ENCODE measurements at regions not wholly inside any gene's neighbourhood (a gene's known extent, or its start where the extent isn't known, plus 50 kb on each side); places are given as distances from the start of the nearest gene placed in this dataset.

GRCh38 chrX:45435481-45435880 is 234.8 kb upstream of the DIPK2B start:
- H3K27ac ChIP-seq (replicated peaks): no peak overlapping the region
- no peak overlapping the region for H3K4me3 ChIP-seq (replicated peaks; ENCODE audit: insufficient read depth, low read length)
- H3K27me3 ChIP-seq (ENCODE audit: insufficient read depth, poor library complexity, severe bottlenecking): no peaks in the 10 kb centered on the region
- TF ChIP-seq SPI1 (IDR thresholded peaks at IDR 0.05; ENCODE audit: borderline replicate concordance, low read depth) (no peak), CTCF (IDR thresholded peaks at IDR 0.05; ENCODE audit: insufficient read depth, low read length) (no peak), POLR2AphosphoS5 (IDR thresholded peaks at IDR 0.05; ENCODE audit: low read depth) (no peak)
- DNase-seq (ENCODE audit: low read depth in 1 of 2, low spot score in 1 of 2): no peak

- H3K4me3 ChIP-seq (replicated peaks; ENCODE audit: insufficient read depth, low read length): no peak overlapping the region
- no peak for TF ChIP-seq POLR2AphosphoS5 (IDR thresholded peaks at IDR 0.05; ENCODE audit: low read depth)
- no peak for TF ChIP-seq SPI1 (IDR thresholded peaks at IDR 0.05; ENCODE audit: borderline replicate concordance, low read depth)
- TF ChIP-seq GABPA (IDR thresholded peaks at IDR 0.05; ENCODE audit: low read depth): no peak
- no peak for TF ChIP-seq REST (IDR thresholded peaks at IDR 0.05; ENCODE audit: insufficient replicate concordance, low read depth)
- TF ChIP-seq CTCF (IDR thresholded peaks at IDR 0.05; ENCODE audit: insufficient read depth, low read length): no peak
- no peak overlapping the region for H3K27ac ChIP-seq (replicated peaks)
- no peaks in the 10 kb centered on the region for H3K27me3 ChIP-seq (ENCODE audit: insufficient read depth, poor library complexity, severe bottlenecking)
- DNase-seq (ENCODE audit: low read depth in 1 of 2, low spot score in 1 of 2): no peak
Observed at GRCh38 chrX:45434231-45434630, 233.6 kb upstream of the DIPK2B start.

DNA sequence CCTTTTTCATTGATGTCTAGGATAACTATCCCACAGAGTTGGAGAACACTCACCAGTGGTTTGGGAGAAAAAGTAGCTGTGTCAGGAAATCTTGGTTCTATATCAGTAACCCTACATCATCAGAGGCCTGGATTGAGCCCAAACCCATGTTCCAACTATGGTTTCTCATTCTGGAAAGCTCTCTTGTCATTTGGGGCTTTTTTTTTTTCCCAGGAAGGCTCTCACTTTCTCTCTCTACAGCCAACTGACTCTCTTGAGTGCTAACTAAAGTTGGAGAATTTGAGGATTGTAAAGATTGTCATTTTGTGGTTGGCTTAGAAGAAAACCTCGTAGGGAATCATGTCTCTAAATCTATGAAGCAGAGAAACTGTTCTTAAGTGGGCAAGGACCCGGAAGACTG is 228.2 kb upstream of the DIPK2B start:
- Histone ChIP-seq H3K27ac (replicated peaks) (no peak overlapping the region), H3K27me3 (ENCODE audit: insufficient read depth, poor library complexity, severe bottlenecking) (peaks cover 3% of the 10 kb centered on the region), H3K4me3 (replicated peaks; ENCODE audit: insufficient read depth, low read length) (no peak overlapping the region)
- no peak for DNase-seq (ENCODE audit: low read depth in 1 of 2, low spot score in 1 of 2)
- TF ChIP-seq CTCF (IDR thresholded peaks at IDR 0.05; ENCODE audit: insufficient read depth, low read length) (no peak), POLR2AphosphoS5 (IDR thresholded peaks at IDR 0.05; ENCODE audit: low read depth) (no peak), REST (IDR thresholded peaks at IDR 0.05; ENCODE audit: insufficient replicate concordance, low read depth) (no peak), GABPA (IDR thresholded peaks at IDR 0.05; ENCODE audit: low read depth) (no peak), SPI1 (IDR thresholded peaks at IDR 0.05; ENCODE audit: borderline replicate concordance, low read depth) (no peak)

GRCh38 chrX:45424326-45424725 is 223.7 kb upstream of the DIPK2B start:
- Histone ChIP-seq H3K4me3 (replicated peaks; ENCODE audit: insufficient read depth, low read length) (no peak overlapping the region), H3K27ac (replicated peaks) (no peak overlapping the region)

More at GRCh38 chrX:45424326-45424725, 223.7 kb upstream of the DIPK2B start:
- TF ChIP-seq GABPA (IDR thresholded peaks at IDR 0.05; ENCODE audit: low read depth) (no peak), POLR2AphosphoS5 (IDR thresholded peaks at IDR 0.05; ENCODE audit: low read depth) (no peak), REST (IDR thresholded peaks at IDR 0.05; ENCODE audit: insufficient replicate concordance, low read depth) (no peak), CTCF (IDR thresholded peaks at IDR 0.05; ENCODE audit: insufficient read depth, low read length) (no peak), SPI1 (IDR thresholded peaks at IDR 0.05; ENCODE audit: borderline replicate concordance, low read depth) (no peak)
- peaks cover 3% of the 10 kb centered on the region for H3K27me3 ChIP-seq (ENCODE audit: insufficient read depth, poor library complexity, severe bottlenecking)
- no peak for DNase-seq (ENCODE audit: low read depth in 1 of 2, low spot score in 1 of 2)
